CD4-positive, alpha-beta T cell treated with Interleukin-6 for 4 hours (primary cell): ENCODE measurements at regions not wholly inside any gene's neighbourhood (a gene's known extent, or its start where the extent isn't known, plus 50 kb on each side); places are given as distances from the start of the nearest gene placed in this dataset.

Experiments
- DNase-seq: peaks from one replicate; pipeline ENCODE4 v3.0.0-alpha.2; 2020; ENCODE audit warnings: mixed read lengths

DNA sequence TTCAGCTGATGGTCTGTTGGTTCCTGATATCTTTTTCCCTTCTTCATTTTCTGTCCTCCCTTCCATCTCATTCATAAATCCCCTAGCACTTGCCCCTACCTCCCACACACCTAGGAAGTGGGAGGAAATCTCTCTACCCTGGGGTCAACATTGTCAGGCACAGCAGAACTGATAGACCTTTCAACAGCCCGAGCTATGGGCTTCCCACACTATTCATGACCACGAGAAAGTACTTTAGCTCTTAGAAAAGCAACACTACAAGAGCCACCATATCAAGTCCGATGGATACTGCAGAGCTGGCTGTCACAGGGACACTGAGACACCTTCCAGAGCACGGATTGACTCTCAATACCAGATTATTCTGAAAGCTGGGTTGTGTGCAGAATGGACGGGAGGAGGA is 180.6 kb upstream of the NEBL start:
- DNase-seq: no peak

DNA sequence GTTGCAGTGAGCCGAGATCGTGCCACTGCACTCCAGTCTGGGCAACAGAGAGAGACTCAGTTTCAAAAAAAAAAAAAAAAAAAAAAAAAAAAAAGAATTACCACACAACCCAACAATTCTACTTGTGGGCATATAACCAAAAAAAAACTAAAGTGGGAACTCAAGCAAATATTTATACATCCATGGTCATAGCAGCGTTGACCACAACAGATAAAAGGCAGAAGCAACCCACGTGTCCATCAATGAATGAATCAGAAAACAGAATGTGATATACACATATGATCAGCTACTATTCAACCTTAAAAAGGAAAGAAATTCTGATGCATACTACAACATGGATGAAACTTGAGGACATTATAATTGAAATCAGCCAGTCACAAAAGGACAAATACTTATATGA is 179.3 kb upstream of the NEBL start:
- no peak for DNase-seq

DNA sequence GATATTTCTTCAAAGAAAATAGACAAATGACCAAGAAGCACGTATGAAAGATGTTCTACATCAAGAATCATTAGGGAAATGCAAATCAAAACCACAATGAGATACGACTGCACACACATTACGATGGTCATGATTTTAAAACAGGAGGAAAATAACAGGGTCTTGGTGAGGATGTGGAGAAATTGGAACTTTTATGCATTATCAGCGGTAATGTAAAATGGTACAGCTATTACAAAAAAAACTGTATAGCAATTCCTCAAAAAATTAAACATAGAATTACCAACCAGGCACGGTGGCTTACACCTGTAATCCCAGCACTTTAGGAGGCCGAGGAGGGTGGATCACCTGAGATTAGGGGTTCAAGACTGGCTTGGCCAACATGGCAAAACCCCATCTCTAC is 178.8 kb upstream of the NEBL start:
- no peak for DNase-seq

DNA sequence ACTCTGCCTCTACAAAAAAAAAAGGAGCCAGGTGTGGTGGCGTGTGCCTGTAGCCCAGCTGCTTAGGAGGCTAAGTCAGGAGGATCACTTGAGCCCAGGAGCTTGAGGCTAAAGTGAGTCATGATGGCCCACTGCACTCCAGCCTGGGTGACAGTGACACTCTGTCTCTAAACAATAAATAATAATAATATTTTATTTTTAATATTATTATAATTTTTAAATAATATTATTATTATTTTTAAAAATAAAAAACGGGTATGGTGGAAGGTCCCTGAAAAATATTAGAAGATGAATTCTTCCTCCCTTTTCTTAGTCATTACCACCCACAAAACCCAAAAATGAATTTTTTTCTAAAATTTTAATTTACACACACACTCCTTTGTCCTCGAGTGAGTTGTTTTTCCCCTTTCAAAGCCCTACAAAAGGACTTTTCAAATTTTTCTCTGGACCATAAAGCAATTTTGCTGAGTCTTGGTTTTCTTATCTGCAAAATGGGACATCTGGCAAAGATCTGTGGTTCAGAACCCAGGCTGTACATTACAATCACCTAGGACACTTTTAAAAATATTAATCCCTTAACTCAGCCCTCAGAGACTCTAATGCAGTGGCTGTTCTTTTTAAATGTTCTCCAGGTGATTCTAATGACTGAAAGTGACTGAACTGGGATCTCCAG is 174.0 kb upstream of the NEBL start:
- DNase-seq: no peak

- no peak for DNase-seq
These were observed 173.0 kb upstream of the NEBL start for GRCh38 chr10:21069929-21070700.

DNA sequence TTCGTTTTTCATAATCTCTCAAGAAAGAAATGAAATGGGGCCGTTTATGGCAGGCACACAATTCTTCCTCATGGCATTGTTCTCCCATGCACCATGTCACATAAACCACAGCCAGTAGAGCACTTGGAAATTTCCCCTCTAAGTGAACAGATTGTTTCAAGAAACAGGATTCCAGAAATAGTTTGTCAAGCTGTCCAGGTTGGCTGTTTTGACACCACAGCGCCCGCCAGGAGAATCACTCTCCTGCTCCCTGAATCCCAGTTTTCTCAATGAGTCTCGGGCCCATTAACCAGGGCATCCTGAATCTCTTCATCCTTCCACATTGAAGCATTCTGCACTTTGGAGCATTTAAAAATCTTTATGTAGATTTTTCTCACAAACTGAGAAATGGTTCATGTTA is 172.2 kb upstream of the NEBL start:
- DNase-seq: no peak

DNA sequence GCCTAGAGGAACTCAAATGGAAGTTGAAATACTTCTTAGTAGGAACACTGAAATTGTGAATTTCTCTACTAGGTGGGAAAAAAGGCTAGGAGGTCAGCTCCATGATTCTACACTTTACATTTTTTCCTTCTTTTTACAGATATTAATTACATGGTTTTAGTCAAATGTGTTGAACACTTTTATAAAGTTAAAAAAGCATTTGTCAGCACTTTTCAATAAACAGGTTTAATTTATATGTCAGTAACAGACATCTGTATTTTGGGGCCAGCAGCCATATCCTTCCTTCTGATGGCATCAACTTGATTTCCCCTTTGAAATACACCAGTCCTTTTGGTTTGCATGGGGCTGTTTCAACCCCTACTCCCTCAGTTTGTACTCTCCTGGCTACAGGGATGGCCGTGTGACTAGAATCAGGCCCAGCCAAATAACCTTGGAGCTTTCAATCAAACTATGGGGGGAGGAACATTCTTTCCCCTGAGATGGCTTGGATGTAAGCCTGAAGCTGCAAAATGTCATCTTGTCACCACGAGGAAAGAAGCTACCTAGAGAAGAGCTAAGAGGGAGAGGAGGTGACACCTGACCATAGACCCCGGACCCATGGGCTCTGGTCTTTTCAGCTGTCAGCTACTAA is 171.0 kb upstream of the NEBL start:
- no peak for DNase-seq

GRCh38 chr10:21065621-21066248 is 168.6 kb upstream of the NEBL start:
- no peak for DNase-seq

GRCh38 chr10:21061982-21062381 is 164.9 kb upstream of the NEBL start:
- no peak for DNase-seq

DNA sequence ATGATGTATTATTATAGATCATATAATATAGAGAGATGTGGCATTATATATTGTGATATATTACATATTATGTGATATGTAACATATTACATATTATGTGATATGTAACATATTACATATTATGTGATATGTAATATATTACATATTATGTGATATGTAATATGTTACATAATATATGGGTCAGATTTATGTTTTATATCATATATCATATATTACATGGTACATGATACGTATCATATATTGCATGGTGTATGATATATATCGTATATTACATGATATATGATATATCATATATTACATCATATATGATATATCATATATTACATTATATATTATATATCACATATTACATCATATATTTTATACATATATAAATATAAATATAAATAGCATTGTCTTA is 164.1 kb upstream of the NEBL start:
- DNase-seq: no peak

DNA sequence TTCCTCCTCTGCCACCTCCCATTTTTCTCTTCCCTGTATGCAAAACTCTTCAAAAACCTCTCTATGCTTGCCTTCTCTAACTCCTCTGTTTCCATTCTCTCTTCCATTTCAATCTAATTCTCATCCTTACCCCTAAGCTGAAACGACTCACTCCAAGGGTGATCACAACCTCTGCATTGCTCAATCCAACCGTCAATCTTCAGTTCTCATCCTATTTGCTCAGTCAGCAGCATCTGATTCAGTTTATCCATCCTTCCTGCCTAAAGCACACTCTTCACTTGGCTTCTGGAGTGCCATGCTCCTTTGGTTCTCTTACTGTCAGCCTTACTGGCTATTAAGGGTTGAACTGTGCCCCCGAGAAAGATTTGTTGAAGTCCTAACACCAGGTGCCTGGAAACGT is 163.5 kb upstream of the NEBL start:
- no peak for DNase-seq

GRCh38 chr10:21057989-21058388 is 160.9 kb upstream of the NEBL start:
- no peak for DNase-seq

DNA sequence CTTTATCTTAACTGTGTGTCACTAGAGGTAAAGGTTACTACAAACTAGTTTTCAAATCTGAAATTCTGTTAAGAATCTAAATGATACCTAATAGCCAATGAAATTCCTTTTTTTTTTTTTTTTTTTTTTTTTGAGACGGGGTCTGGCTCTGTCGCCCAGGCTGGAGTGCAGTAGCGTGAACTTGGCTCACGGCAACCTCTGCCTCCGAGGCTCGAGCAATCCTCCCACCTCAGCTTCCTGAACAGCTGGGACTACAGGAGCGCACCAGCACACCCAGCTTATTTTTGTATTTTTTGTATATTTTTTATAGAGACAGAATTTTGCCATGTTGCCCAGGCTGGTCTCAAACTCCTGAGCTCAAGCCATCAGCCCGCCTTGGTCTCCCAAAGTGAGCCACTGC is 160.3 kb upstream of the NEBL start:
- DNase-seq: no peak

DNA sequence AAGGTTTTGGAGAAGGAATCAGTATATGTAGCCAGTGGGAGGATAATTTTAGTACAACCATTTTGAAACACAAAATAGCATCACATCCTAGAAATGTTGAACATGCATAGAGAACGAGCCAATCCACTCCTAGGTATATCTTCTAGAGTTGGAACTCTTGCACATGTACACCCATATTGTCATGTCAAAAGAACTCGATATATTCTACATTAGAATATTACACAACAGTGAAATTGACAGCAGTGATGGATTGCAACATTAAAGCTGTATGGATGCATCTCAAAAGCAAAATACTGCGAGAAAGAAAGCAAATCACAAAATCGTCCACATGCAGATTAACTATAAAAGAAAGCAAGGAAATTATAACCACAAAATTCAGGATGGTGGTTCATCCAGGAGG is 159.3 kb upstream of the NEBL start:
- DNase-seq: no peak

- no peak for DNase-seq
These were observed 158.4 kb upstream of the NEBL start for GRCh38 chr10:21055339-21056135.

GRCh38 chr10:21053953-21054690 is 157.0 kb upstream of the NEBL start:
- DNase-seq: no peak

DNA sequence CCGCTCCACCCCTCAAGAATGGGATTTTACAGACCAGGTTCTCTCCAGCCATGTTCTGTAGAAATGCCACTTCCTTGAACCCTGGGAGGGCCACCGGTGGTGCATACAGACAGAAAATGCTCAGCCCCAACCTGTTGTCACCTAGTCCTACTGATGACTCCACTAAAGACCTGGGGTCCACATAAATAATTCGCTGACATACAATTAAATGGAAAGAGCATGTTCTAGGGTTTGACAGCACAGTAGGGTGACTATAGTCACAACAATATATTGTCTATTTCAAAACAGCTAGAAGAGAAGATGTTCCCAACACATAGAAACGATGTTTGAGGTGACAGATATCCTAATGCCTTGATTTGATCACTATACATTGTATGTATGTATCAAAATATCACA is 155.6 kb upstream of the NEBL start:
- DNase-seq: no peak

DNA sequence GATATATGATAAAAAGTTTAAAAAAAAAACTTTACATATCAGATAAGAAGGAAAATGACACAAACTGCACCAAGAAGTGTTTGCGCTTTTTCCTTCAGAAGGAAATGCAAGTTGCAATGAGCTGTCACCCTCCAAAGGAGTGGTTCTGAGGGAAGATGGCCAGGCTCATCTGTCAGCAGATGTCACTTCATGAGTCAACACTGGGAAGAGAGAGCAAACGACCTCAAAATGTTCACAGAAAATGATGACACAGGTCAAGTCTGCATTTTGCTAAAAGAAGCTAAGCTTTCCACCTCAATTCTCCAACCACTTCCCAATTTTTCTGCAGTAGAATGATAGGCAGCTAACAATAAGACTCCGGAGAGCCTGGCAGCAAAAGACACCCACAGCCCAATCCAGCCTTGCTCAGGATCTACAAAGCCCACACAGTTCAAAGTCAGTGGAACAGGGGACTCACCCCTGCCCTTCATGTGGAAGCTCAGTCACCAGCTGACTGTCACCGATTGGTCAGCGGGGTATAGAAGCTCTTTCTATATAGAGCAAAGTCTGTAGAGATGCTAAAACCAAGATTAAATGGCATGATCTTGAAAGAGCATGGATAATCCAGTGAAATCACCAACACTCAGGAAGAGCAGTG is 155.1 kb upstream of the NEBL start:
- no peak for DNase-seq

DNA sequence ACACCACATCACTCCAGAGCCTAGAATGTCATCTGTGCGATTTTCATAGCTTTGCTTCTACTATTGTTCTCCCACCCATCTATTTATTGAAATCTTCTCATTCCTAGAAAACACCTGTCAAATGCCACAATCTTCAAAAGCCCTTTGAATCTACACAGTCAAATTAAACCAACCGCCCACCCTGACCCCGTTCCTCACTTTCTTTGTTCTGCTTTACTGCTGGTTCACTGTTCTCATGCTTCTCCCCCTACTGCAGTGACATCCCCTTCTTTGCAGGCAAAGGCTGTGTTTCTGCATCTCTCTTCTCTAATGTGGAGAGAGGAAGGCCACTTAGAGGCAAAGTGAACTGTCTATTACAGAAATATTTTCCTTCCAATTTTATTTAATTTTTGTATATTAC is 152.4 kb upstream of the NEBL start:
- no peak for DNase-seq

DNA sequence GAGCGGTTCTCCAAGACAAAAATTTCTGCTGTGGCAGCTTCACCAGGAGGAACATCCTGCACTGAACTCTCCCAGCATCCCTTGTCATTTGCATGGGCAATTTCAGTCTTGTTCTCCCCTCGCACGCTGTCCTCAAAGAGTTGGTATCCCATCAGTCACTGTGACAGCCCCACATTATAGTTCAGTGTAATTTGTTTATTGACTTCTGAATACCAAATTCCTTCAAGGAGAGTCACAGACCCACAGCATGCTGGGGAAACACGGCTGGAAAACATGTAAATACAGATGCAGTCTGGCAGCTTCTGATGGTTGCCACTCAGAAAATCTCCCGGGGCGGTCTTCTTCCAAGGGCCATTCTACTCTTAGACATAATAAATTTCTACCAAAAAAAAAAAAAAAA is 151.0 kb upstream of the NEBL start:
- DNase-seq: no peak

DNA sequence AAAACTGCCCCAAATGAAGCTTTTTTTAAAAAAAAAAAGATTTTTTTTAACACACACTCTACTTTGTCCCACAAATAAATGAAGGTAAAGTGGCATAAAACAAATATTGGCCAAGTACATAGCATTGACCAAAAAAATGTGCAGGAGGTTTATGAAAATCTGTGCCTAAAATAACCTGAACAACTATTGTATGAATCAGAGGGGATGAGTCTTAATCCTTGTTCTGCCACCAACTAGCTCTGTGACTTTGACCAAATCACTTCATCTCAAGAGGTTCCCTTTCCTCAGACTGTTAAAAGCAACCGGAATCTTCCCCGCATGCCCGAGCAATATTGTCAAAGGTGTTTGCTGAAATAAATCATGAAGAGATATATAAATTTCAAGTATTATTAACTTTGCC is 150.4 kb upstream of the NEBL start:
- DNase-seq: no peak

- DNase-seq: no peak
These were observed 150.0 kb upstream of the NEBL start for GRCh38 chr10:21047096-21047495.
